GM23248 (cell line): ENCODE measurements at regions not wholly inside any gene's neighbourhood (a gene's known extent, or its start where the extent isn't known, plus 50 kb on each side); places are given as distances from the start of the nearest gene placed in this dataset.

Experiments used
- DNase-seq: peaks from one replicate; pipeline ENCODE4 v3.0.0-alpha.2; 2015
- H2AFZ ChIP-seq: fragments of 200-600 bp; sonication (generic); 2 replicates; pipeline ENCODE4 v1.6.1; 2016; ENCODE audit warnings: antibody characterized with exemption
- H3F3A ChIP-seq: fragments of 200-600 bp; sonication (generic); 2 replicates; pipeline ENCODE4 v1.6.1; 2016; ENCODE audit warnings: mild to moderate bottlenecking, antibody characterized with exemption, mixed run types; ENCODE audit not compliant: insufficient read depth
- H3K27ac ChIP-seq: fragments of 200-600 bp; sonication (generic); 2 replicates; pipeline ENCODE4 v1.5.1; 2016; ENCODE audit warnings: mild to moderate bottlenecking
- H3K27me3 ChIP-seq: fragments of 200-600 bp; sonication (generic); replicated peaks from 2 replicates; pipeline ENCODE4 v1.6.1; 2016; ENCODE audit warnings: mild to moderate bottlenecking; ENCODE audit not compliant: insufficient read depth
- H3K36me3 ChIP-seq: fragments of 200-600 bp; sonication (generic); 2 replicates; pipeline ENCODE4 v1.6.1; 2016; ENCODE audit warnings: low read depth, mild to moderate bottlenecking
- H3K4me1 ChIP-seq: fragments of 200-600 bp; sonication (generic); 2 replicates; pipeline ENCODE4 v1.6.1; 2016; ENCODE audit warnings: mild to moderate bottlenecking; ENCODE audit not compliant: insufficient read depth
- H3K4me2 ChIP-seq: fragments of 200-600 bp; sonication (generic); one replicate; pipeline ENCODE4 v1.6.1; 2016; ENCODE audit warnings: mild to moderate bottlenecking; ENCODE audit not compliant: unreplicated experiment
- H3K4me3 ChIP-seq: fragments of 200-600 bp; sonication (generic); 2 replicates; pipeline ENCODE4 v1.5.1; 2016; ENCODE audit warnings: mild to moderate bottlenecking
- H3K79me2 ChIP-seq: fragments of 200-600 bp; sonication (generic); 2 replicates; pipeline ENCODE4 v1.6.1; 2016; ENCODE audit warnings: mild to moderate bottlenecking; ENCODE audit not compliant: insufficient read depth
- H3K9ac ChIP-seq: fragments of 200-600 bp; sonication (generic); 2 replicates; pipeline ENCODE4 v1.6.1; 2016; ENCODE audit warnings: mild to moderate bottlenecking
- H3K9me2 ChIP-seq: fragments of 200-600 bp; sonication (generic); 2 replicates; pipeline ENCODE4 v1.6.1; 2016; ENCODE audit warnings: mixed run types, mild to moderate bottlenecking, moderate library complexity; ENCODE audit not compliant: insufficient read depth
- H3K9me3 ChIP-seq: fragments of 200-600 bp; sonication (generic); one replicate; pipeline ENCODE4 v1.6.1; 2017; ENCODE audit warnings: low read depth
- H4K20me1 ChIP-seq: fragments of 200-600 bp; sonication (generic); 2 replicates; pipeline ENCODE4 v1.6.0; 2016; ENCODE audit not compliant: insufficient read depth
- EZH2 ChIP-seq: fragments of 200-600 bp; sonication (generic); IDR thresholded peaks from 2 replicates; pipeline ENCODE4 v1.6.1; 2018; ENCODE audit warnings: antibody characterized with exemption, mild to moderate bottlenecking; ENCODE audit not compliant: insufficient read depth, poor library complexity, severe bottlenecking
- EZH2phosphoT487 ChIP-seq: fragments of 200-600 bp; sonication (generic); IDR thresholded peaks from 2 replicates; pipeline ENCODE4 v1.6.1; 2018; ENCODE audit warnings: antibody characterized with exemption, moderate library complexity, mild to moderate bottlenecking, low read depth; ENCODE audit not compliant: insufficient read depth
- WGBS, 2 experiments: methylation state at CpG; one replicate each; pipeline ENCODE4 v1.1.6; 2015 to 2017; ENCODE audit warnings: low lambda C conversion rate in 2 of 2, low coverage in 1 of 2; ENCODE audit errors: missing lambda C conversion rate in 2 of 2; 5-methylcytosine and 5-hydroxymethylcytosine counted together
- in situ Hi-C: fragments of 300-500 bp; cut with MboI; formaldehyde crosslinking; loops from 2 replicates; pipeline ENCODE4 v1.15.0; 2020

GRCh38 chr12:130104571-130105106 lies 57.6 kb upstream of the FZD10 start:
- Histone ChIP-seq H3K9ac (no peak overlapping the region), H3K27ac (no peak overlapping the region), H3K9me3 (no peaks in the 10 kb centered on the region), H3K4me1 (no peaks in the 10 kb centered on the region), H3K36me3 (no peaks in the 10 kb centered on the region), H3F3A (no peaks in the 10 kb centered on the region), H3K27me3 (no peaks in the 10 kb centered on the region), H3K4me3 (no peak overlapping the region), H3K4me2 (no peak overlapping the region), H3K9me2 (no peaks in the 10 kb centered on the region), H2AFZ (no peak overlapping the region), H3K79me2 (no peaks in the 10 kb centered on the region), H4K20me1 (no peaks in the 10 kb centered on the region)
- in situ Hi-C loops = no loop called here
- 1 to 4% methylated on average over 16 of the region's 16 CpGs for WGBS, 2 experiments
- no peak for TF ChIP-seq EZH2
- TF ChIP-seq EZH2phosphoT487 = no peak
- no peak for DNase-seq

DNA sequence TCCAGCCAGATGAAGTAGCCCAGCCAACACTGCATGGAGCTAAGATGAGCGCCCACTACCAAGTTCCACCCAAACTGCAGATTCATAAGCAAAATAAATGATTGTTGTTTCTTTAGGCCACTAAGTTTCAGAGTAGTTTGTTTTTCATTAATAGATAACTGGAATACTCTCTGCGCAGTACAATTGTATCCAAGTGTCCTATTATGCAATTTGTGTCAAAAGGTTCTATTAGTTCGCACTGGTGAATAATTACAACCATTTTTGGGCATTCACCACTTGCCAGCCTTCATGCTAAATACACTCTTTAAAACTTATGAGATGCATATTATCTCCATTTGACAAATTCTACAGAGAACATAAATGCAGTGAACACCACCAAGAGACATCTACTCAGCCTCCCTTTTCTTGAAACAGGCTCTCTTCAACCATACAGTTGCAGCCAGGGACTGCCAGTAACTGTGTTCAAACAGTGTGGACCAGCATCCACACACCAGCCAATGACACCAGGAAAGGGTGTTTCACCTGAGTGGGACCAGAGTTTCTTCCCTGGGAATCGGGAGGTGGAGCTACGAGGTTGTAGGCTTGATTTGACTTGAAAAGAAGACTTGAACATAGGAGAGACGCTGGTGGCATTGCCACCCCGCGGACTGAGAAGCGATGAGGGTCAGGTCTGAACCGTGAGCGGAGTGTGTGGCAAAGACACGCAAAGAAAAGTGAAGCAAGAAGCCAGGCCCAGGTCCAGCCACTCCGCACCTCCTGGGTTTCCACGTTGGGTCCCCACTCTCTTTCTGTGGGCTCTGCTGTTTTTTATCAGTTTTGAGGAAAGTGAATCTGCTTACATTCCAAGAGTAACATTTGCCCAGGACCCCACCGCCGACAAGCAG lies 53.0 kb upstream of the FZD10 start:
- no peak overlapping the region for H3K4me3 ChIP-seq
- no peak for TF ChIP-seq EZH2
- no peak for TF ChIP-seq EZH2phosphoT487
- no peak overlapping the region for H3K9ac ChIP-seq
- in situ Hi-C loops = no loop called here
- no peak overlapping the region for H3K27ac ChIP-seq
- no peaks in the 10 kb centered on the region for H3K4me1 ChIP-seq
- H4K20me1 ChIP-seq = no peaks in the 10 kb centered on the region
- WGBS, 2 experiments = 61% methylated on average over 16 of the region's 16 CpGs
- no peak for DNase-seq
- no peaks in the 10 kb centered on the region for H3K9me2 ChIP-seq
- H3K27me3 ChIP-seq = no peaks in the 10 kb centered on the region
- H3K9me3 ChIP-seq = no peaks in the 10 kb centered on the region
- H3K79me2 ChIP-seq = no peaks in the 10 kb centered on the region
- H3K4me2 ChIP-seq = no peak overlapping the region
- H3F3A ChIP-seq = no peaks in the 10 kb centered on the region
- no peak overlapping the region for H2AFZ ChIP-seq
- no peaks in the 10 kb centered on the region for H3K36me3 ChIP-seq

DNA sequence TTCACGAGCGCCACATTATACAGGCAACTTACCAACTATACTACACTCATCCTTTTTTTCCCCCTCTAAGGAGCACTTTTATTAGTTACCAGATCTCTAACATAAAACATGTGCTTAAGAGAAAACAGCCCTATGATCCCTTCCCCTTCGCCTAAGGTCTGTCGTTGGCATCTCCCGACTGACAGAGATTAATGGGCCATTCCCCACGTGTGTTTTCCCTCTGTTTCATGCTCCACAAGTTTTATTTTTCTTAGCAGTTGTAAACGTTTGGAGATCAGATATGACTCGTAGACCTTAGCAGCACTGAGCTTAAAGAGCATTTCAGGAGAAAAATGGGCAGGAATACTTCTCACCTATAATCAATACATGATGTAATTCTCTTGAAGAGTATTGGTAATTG lies 51.4 kb upstream of the FZD10 start:
- WGBS, 2 experiments = 34 to 46% methylated on average over 8 of the region's 8 CpGs
- TF ChIP-seq EZH2phosphoT487 (no peak), EZH2 (no peak)
- H3K27ac ChIP-seq = no peak overlapping the region

GRCh38 chr12:130111965-130112496 lies 50.2 kb upstream of the FZD10 start:
- TF ChIP-seq EZH2 (no peak), EZH2phosphoT487 (no peak)
- no peaks in the 10 kb centered on the region for H3K9me3 ChIP-seq
- H3K27me3 ChIP-seq = no peaks in the 10 kb centered on the region
- H3K4me3 ChIP-seq = no peak overlapping the region
- DNase-seq = no peak
- in situ Hi-C loops = no loop called here
- no peaks in the 10 kb centered on the region for H3K4me1 ChIP-seq
- WGBS, 2 experiments = 50 to 52% methylated on average over 6 of the region's 6 CpGs
- no peaks in the 10 kb centered on the region for H3K36me3 ChIP-seq
- no peaks in the 10 kb centered on the region for H3F3A ChIP-seq
- H3K27ac ChIP-seq = no peak overlapping the region
- H3K4me2 ChIP-seq = no peak overlapping the region
- no peak overlapping the region for H2AFZ ChIP-seq
- no peaks in the 10 kb centered on the region for H3K79me2 ChIP-seq
- H3K9ac ChIP-seq = no peak overlapping the region
- no peaks in the 10 kb centered on the region for H3K9me2 ChIP-seq
- H4K20me1 ChIP-seq = no peaks in the 10 kb centered on the region

More for the DNA sequence above, 51.4 kb upstream of the FZD10 start:
- Histone ChIP-seq H3K9me3 (no peaks in the 10 kb centered on the region), H3K4me1 (no peaks in the 10 kb centered on the region), H3K27me3 (no peaks in the 10 kb centered on the region), H4K20me1 (no peaks in the 10 kb centered on the region), H3F3A (no peaks in the 10 kb centered on the region), H3K4me2 (no peak overlapping the region), H3K79me2 (no peaks in the 10 kb centered on the region), H3K36me3 (no peaks in the 10 kb centered on the region), H3K9ac (no peak overlapping the region), H3K4me3 (no peak overlapping the region), H2AFZ (no peak overlapping the region), H3K9me2 (no peaks in the 10 kb centered on the region)
- DNase-seq = no peak
- in situ Hi-C loops = no loop called here
